ENCODE measurements at regions not wholly inside any gene's neighbourhood (a gene's known extent, or its start where the extent isn't known, plus 50 kb on each side); places are given as distances from the start of the nearest gene placed in this dataset.
"Not testable (repeated sequence)": the region's sequence is repeated elsewhere in the genome, so short reads cannot be mapped to it uniquely, and the experiment has no call there.

GRCh38 chr20:22691369-22692118 is 107.2 kb upstream of the FOXA2 start:
- peak; percentile 92 for DNase-seq (ENCODE audit: low spot score)

- no peak for DNase-seq (ENCODE audit: low spot score)
These were observed 107.7 kb upstream of the FOXA2 start for GRCh38 chr20:22692119-22692475.

GRCh38 chr20:22692620-22693019 is 108.2 kb upstream of the FOXA2 start:
- not testable (repeated sequence) for DNase-seq (ENCODE audit: low spot score)

- DNase-seq (ENCODE audit: low spot score) = no peak
These were observed 112.4 kb upstream of the FOXA2 start for GRCh38 chr20:22696759-22697158.

GRCh38 chr20:22698259-22698842 is 114.0 kb upstream of the FOXA2 start:
- DNase-seq (ENCODE audit: low spot score) = no peak

GRCh38 chr20:22699396-22699795 is 115.0 kb upstream of the FOXA2 start:
- DNase-seq (ENCODE audit: low spot score) = no peak

- no peak for DNase-seq (ENCODE audit: low spot score)
These were observed 116.0 kb upstream of the FOXA2 start for GRCh38 chr20:22700367-22700766.

- DNase-seq (ENCODE audit: low spot score) = no peak
These were observed 117.4 kb upstream of the FOXA2 start for GRCh38 chr20:22701679-22702308.

- DNase-seq (ENCODE audit: low spot score) = no peak
These were observed 119.5 kb upstream of the FOXA2 start for GRCh38 chr20:22703843-22704242.

GRCh38 chr20:22711971-22712755 is 127.8 kb upstream of the FOXA2 start:
- DNase-seq (ENCODE audit: low spot score) = no peak

- DNase-seq (ENCODE audit: low spot score) = no peak
These were observed 132.5 kb upstream of the FOXA2 start for GRCh38 chr20:22716821-22717351.

GRCh38 chr20:22717466-22717865 is 133.1 kb upstream of the FOXA2 start:
- no peak for DNase-seq (ENCODE audit: low spot score)

GRCh38 chr20:22719167-22719591 is 134.8 kb upstream of the FOXA2 start:
- no peak for DNase-seq (ENCODE audit: low spot score)

GRCh38 chr20:22720206-22720605 is 135.8 kb upstream of the FOXA2 start:
- DNase-seq (ENCODE audit: low spot score) = no peak

- DNase-seq (ENCODE audit: low spot score) = no peak
These were observed 138.4 kb upstream of the FOXA2 start for GRCh38 chr20:22722811-22723210.

GRCh38 chr20:22723659-22724058 is 139.3 kb upstream of the FOXA2 start:
- DNase-seq (ENCODE audit: low spot score) = no peak

GRCh38 chr20:22728146-22728745 is 143.9 kb upstream of the FOXA2 start:
- DNase-seq (ENCODE audit: low spot score) = no peak

- no peak for DNase-seq (ENCODE audit: low spot score)
These were observed 144.8 kb upstream of the FOXA2 start for GRCh38 chr20:22729180-22729579.

GRCh38 chr20:22729616-22730236 is 145.4 kb upstream of the FOXA2 start:
- no peak for DNase-seq (ENCODE audit: low spot score)

- no peak for DNase-seq (ENCODE audit: low spot score)
These were observed 148.4 kb upstream of the FOXA2 start for GRCh38 chr20:22732751-22733150.

- not testable (repeated sequence) for DNase-seq (ENCODE audit: low spot score)
These were observed 150.7 kb upstream of the FOXA2 start for GRCh38 chr20:22734946-22735647.

Measured in AG20443 (cell line).